ENCODE measurements at regions not wholly inside any gene's neighbourhood (a gene's known extent, or its start where the extent isn't known, plus 50 kb on each side); places are given as distances from the start of the nearest gene placed in this dataset.

DNA sequence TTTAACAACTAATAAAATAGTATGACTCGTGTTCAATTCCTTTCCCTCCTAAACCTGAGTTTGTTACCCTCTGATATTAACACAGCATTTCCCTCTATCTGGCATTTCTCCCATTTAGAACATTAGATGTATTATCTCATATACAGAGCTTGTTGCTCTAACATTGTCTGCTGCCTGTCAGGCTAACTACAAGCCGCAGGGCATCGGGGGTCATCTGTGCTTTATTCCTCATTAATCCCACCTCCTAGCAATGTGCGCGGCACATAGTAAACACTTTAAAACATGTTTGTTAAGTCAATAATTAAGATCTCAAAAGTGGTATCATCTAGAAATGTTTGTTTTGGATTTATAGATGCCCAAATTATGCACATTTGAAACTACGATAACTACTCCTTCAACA is 52.9 kb upstream of the NEBL start:
- no peaks in the 10 kb centered on the region for H3K27me3 Mint-ChIP-seq
- H3K9me3 Mint-ChIP-seq: no peaks in the 10 kb centered on the region
- no peak for DNase-seq (ENCODE audit: extremely low spot score, unreplicated experiment)
- H3K4me3 Mint-ChIP-seq: no peak overlapping the region
- peaks cover 21% of the 10 kb centered on the region for H3K4me1 Mint-ChIP-seq (ENCODE audit: unreplicated experiment)
- TF ChIP-seq, protein P1, sequence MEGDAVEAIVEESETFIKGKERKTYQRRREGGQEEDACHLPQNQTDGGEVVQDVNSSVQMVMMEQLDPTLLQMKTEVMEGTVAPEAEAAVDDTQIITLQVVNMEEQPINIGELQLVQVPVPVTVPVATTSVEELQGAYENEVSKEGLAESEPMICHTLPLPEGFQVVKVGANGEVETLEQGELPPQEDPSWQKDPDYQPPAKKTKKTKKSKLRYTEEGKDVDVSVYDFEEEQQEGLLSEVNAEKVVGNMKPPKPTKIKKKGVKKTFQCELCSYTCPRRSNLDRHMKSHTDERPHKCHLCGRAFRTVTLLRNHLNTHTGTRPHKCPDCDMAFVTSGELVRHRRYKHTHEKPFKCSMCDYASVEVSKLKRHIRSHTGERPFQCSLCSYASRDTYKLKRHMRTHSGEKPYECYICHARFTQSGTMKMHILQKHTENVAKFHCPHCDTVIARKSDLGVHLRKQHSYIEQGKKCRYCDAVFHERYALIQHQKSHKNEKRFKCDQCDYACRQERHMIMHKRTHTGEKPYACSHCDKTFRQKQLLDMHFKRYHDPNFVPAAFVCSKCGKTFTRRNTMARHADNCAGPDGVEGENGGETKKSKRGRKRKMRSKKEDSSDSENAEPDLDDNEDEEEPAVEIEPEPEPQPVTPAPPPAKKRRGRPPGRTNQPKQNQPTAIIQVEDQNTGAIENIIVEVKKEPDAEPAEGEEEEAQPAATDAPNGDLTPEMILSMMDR (conservative IDR thresholded peaks at IDR 0.05): no peak
- H3K36me3 Mint-ChIP-seq: peaks cover 6% of the 10 kb centered on the region
- no peak overlapping the region for H3K27ac Mint-ChIP-seq

GRCh38 chr10:20948686-20949327 is 51.7 kb upstream of the NEBL start:
- Mint-ChIP-seq H3K36me3 (peaks cover 7% of the 10 kb centered on the region), H3K9me3 (no peaks in the 10 kb centered on the region), H3K27me3 (no peaks in the 10 kb centered on the region), H3K4me1 (ENCODE audit: unreplicated experiment) (peaks cover 17% of the 10 kb centered on the region), H3K4me3 (no peak overlapping the region), H3K27ac (no peak overlapping the region)
- TF ChIP-seq, protein P1 (conservative IDR thresholded peaks at IDR 0.05): no peak
- no peak for DNase-seq (ENCODE audit: extremely low spot score, unreplicated experiment)

Data from type B pancreatic cell (in vitro differentiated cells).